ENCODE measurements at regions not wholly inside any gene's neighbourhood (a gene's known extent, or its start where the extent isn't known, plus 50 kb on each side); places are given as distances from the start of the nearest gene placed in this dataset.

DNA sequence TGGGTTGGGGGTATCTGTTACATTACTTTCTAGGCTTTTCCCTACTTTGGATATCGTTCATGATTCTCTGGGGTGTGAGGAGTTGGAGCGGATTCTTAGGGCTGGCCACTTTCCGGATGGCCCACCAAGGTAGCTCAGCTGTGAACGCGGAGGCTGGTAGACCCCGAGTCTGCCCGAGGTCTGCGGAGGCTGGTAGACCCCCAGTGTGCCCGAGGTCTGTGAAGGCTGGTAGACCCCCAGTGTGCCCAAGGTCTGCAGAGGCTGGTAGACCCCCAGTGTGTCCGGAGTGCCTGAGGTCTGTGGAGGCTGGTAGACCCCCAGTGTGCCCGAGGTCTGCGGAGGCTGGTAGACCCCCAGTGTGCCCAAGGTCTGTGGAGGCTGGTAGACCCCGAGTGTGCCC, 99.2 kb upstream of the ZNF469 start:
- WGBS, 2 donors: 85 to 90% methylated on average over 7 to 12 of the region's 13 CpGs
- Histone ChIP-seq H3K4me3 (no peak overlapping the region), H3K36me3 (replicated peaks in 1 of 2; ENCODE audit: insufficient read depth in 1 of 2, low read depth in 2 of 2) (no peaks in the 10 kb centered on the region), H3K27me3 (no peaks in the 10 kb centered on the region), H3K9me3 (no peaks in the 10 kb centered on the region), H3K4me1 (no peaks in the 10 kb centered on the region), H3K27ac (no peak overlapping the region)
- intact Hi-C loops (cut with DNase I): no loop called here
- TF ChIP-seq POLR2A (IDR thresholded peaks at IDR 0.05): no peak
- TF ChIP-seq, protein P1, sequence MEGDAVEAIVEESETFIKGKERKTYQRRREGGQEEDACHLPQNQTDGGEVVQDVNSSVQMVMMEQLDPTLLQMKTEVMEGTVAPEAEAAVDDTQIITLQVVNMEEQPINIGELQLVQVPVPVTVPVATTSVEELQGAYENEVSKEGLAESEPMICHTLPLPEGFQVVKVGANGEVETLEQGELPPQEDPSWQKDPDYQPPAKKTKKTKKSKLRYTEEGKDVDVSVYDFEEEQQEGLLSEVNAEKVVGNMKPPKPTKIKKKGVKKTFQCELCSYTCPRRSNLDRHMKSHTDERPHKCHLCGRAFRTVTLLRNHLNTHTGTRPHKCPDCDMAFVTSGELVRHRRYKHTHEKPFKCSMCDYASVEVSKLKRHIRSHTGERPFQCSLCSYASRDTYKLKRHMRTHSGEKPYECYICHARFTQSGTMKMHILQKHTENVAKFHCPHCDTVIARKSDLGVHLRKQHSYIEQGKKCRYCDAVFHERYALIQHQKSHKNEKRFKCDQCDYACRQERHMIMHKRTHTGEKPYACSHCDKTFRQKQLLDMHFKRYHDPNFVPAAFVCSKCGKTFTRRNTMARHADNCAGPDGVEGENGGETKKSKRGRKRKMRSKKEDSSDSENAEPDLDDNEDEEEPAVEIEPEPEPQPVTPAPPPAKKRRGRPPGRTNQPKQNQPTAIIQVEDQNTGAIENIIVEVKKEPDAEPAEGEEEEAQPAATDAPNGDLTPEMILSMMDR (IDR thresholded peaks at IDR 0.05): no peak
- no peak for DNase-seq
- ATAC-seq: no peak

DNA sequence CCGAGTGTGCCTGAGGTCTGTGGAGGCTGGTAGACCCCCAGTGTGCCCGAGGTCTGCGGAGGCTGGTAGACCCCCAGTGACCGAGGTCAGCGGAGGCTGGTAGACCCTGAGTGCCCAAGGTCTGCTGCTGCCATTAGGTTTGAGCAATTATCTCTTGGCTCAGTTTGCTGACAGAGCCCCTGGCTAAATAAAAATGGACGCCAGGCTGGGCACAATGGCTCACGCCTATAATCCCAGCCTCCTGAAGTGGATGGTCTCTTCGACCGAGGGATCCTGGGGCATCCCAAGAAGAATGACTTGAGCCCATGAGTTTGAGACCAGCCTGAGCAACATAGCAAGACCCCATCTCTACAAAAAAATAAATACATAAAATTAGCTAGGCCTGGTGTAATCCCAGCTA, 98.7 kb upstream of the ZNF469 start:
- 79 to 84% methylated on average over 6 to 9 of the region's 9 CpGs for WGBS, 2 donors
- H3K4me1 ChIP-seq: no peaks in the 10 kb centered on the region
- no peaks in the 10 kb centered on the region for H3K9me3 ChIP-seq
- H3K4me3 ChIP-seq: no peak overlapping the region
- DNase-seq (no peak), ATAC-seq (no peak)
- H3K27me3 ChIP-seq: no peaks in the 10 kb centered on the region
- intact Hi-C loops (cut with DNase I): no loop called here
- no peak overlapping the region for H3K27ac ChIP-seq
- no peaks in the 10 kb centered on the region for H3K36me3 ChIP-seq (replicated peaks in 1 of 2; ENCODE audit: insufficient read depth in 1 of 2, low read depth in 2 of 2)
- TF ChIP-seq, protein P1 (IDR thresholded peaks at IDR 0.05): no peak
- no peak for TF ChIP-seq POLR2A (IDR thresholded peaks at IDR 0.05)

GRCh38 chr16:88284626-88285513, 97.9 kb upstream of the ZNF469 start:
- Histone ChIP-seq H3K4me1 (no peaks in the 10 kb centered on the region), H3K27ac (no peak overlapping the region), H3K9me3 (peaks cover 0 to 3% (median 0%) of the 10 kb centered on the region in 3 donors), H3K36me3 (replicated peaks in 1 of 2; ENCODE audit: insufficient read depth in 1 of 2, low read depth in 2 of 2) (no peaks in the 10 kb centered on the region), H3K4me3 (no peak overlapping the region), H3K27me3 (no peaks in the 10 kb centered on the region)
- intact Hi-C loops (cut with DNase I): no loop called here
- ATAC-seq (no peak), DNase-seq (no peak)
- TF ChIP-seq, protein P1 (IDR thresholded peaks at IDR 0.05): no peak
- no peak for TF ChIP-seq POLR2A (IDR thresholded peaks at IDR 0.05)
- WGBS, 2 donors: 88 to 91% methylated on average over 9 to 19 of the region's 20 CpGs

DNA sequence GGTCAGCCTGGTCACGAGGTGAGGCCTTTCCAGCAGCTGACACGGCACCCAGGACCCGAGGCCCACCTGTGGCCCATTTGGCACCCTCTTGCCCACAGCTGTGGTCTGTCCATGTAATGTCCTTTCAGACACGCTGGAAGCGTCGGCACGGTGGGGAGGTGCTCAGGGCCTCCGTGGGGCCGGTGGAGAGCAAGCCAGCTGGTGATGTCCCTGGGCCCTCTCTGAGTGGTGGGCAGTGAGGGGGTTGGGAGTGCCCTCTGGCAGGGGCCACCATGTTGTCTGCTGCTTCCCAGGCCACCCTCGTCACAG, 97.3 kb upstream of the ZNF469 start:
- intact Hi-C loops (cut with DNase I): no loop called here
- H3K9me3 ChIP-seq: peaks cover 0 to 4% (median 0%) of the 10 kb centered on the region in 3 donors
- ATAC-seq (no peak), DNase-seq (no peak)
- WGBS, 2 donors: 80 to 88% methylated on average over 1 to 10 of the region's 10 CpGs
- H3K27me3 ChIP-seq: no peaks in the 10 kb centered on the region
- TF ChIP-seq POLR2A (IDR thresholded peaks at IDR 0.05): no peak
- TF ChIP-seq, protein P1 (IDR thresholded peaks at IDR 0.05): no peak
- no peaks in the 10 kb centered on the region for H3K4me1 ChIP-seq
- H3K4me3 ChIP-seq: no peak overlapping the region
- H3K36me3 ChIP-seq (replicated peaks in 1 of 2; ENCODE audit: insufficient read depth in 1 of 2, low read depth in 2 of 2): no peaks in the 10 kb centered on the region
- no peak overlapping the region for H3K27ac ChIP-seq
